Mesodermal cell (in vitro differentiated cells): ENCODE measurements at regions not wholly inside any gene's neighbourhood (a gene's known extent, or its start where the extent isn't known, plus 50 kb on each side); places are given as distances from the start of the nearest gene placed in this dataset.

Source experiments
- H3K27ac ChIP-seq: 2 replicates; pipeline ENCODE4 v1.7.0; 2013; ENCODE audit warnings: mild to moderate bottlenecking, low read depth, low read length, moderate library complexity; ENCODE audit not compliant: severe bottlenecking
- H3K36me3 ChIP-seq: 2 replicates; pipeline ENCODE4 v1.7.1; 2013; ENCODE audit warnings: mild to moderate bottlenecking, low read length, moderate library complexity; ENCODE audit not compliant: control insufficient read depth, insufficient read depth
- H3K4me1 ChIP-seq: one replicate; pipeline ENCODE4 v1.7.1; 2013; ENCODE audit warnings: mild to moderate bottlenecking, low read length; ENCODE audit not compliant: insufficient read depth, control insufficient read depth, poor library complexity, severe bottlenecking
- H3K4me3 ChIP-seq: 2 replicates; pipeline ENCODE4 v1.7.0; 2013; ENCODE audit warnings: low read length, control low read depth, mild to moderate bottlenecking; ENCODE audit not compliant: insufficient read depth, poor library complexity, severe bottlenecking; ENCODE audit errors: extremely low read depth
- H3K9me3 ChIP-seq: 2 replicates; pipeline ENCODE4 v1.7.1; 2013; ENCODE audit warnings: mild to moderate bottlenecking, low read length, moderate library complexity; ENCODE audit not compliant: control insufficient read depth
- WGBS, 2 experiments: methylation state at CpG; one replicate each; pipeline ENCODE4 v1.1.5; 2013; ENCODE audit warnings: missing lambda C conversion rate in 2 of 2; ENCODE audit not compliant: insufficient coverage in 2 of 2; 5-methylcytosine and 5-hydroxymethylcytosine counted together

DNA sequence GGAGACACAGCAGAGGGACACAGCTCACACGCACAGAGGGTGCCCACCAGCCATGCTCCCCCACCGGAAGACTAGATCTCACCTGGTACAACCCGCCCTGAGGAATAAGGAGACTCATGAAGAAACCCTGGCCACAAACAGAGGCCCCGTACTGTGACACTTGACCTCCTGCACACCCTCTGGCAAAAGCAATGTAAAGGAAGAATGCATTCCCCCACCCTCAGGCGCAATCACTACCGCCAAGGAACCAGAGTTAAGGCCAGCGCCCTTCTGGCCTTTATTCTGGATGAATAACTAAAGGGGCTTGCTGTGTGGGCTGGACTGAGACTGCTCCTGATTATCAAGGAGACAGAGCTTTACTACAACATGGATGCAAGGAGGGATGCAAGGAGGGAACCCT is 509.2 kb upstream of the SPHKAP start:
- H3K9me3 ChIP-seq = no peaks in the 10 kb centered on the region
- no peaks in the 10 kb centered on the region for H3K36me3 ChIP-seq
- H3K27ac ChIP-seq = no peak overlapping the region
- H3K4me3 ChIP-seq = no peak overlapping the region
- peaks cover 8% of the 10 kb centered on the region for H3K4me1 ChIP-seq
- 67 to 73% methylated on average over 1 to 2 of the region's 7 CpGs for WGBS, 2 experiments

- H3K27ac ChIP-seq = no peak overlapping the region
- peaks cover 8% of the 10 kb centered on the region for H3K4me1 ChIP-seq
- no peaks in the 10 kb centered on the region for H3K9me3 ChIP-seq
- WGBS, 2 experiments = 21 to 32% methylated on average over 2 to 4 of the region's 7 CpGs
- H3K4me3 ChIP-seq = no peak overlapping the region
- H3K36me3 ChIP-seq = no peaks in the 10 kb centered on the region
Measured at GRCh38 chr2:228689053-228689452, 507.6 kb upstream of the SPHKAP start.

DNA sequence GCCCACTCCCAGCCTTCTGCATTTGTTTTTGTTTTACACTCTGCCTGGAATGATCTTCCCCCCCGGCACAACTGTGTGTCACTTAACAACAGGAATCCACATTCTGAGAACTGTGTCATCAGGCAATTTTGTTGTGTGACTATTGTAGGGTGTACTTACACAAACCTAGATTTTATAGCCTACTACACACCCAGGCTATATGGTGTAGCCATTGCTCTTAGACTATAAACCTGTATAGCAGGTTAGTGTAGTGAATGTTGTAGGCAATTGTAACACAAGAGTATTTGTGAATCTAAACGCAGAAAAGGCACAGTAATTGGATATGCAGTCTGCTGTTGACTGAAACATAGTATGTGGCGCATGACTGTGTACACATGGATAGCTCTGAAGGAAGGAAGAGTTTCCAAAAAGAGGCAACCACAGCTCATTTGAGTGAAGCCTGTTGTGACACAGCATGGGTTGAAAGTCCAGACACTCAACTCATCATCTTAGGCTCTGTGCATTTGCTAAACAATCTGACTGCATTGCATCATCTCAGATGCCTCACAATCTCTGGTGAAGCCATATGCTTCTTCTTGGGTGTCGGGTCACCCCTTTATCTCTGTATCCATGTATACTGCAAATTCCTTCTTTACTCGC is 506.6 kb upstream of the SPHKAP start:
- WGBS, 2 experiments = 93 to 94% methylated on average over 3 to 4 of the region's 5 CpGs
- no peak overlapping the region for H3K4me3 ChIP-seq
- no peaks in the 10 kb centered on the region for H3K36me3 ChIP-seq
- no peaks in the 10 kb centered on the region for H3K9me3 ChIP-seq
- peaks cover 8% of the 10 kb centered on the region for H3K4me1 ChIP-seq
- no peak overlapping the region for H3K27ac ChIP-seq

GRCh38 chr2:228681979-228682378 is 500.5 kb upstream of the SPHKAP start:
- H3K36me3 ChIP-seq = no peaks in the 10 kb centered on the region
- no peaks in the 10 kb centered on the region for H3K9me3 ChIP-seq
- WGBS, 2 experiments = 33 to 70% methylated on average over 1 of the region's 1 CpG
- no peak overlapping the region for H3K4me3 ChIP-seq
- no peak overlapping the region for H3K27ac ChIP-seq
- no peaks in the 10 kb centered on the region for H3K4me1 ChIP-seq

DNA sequence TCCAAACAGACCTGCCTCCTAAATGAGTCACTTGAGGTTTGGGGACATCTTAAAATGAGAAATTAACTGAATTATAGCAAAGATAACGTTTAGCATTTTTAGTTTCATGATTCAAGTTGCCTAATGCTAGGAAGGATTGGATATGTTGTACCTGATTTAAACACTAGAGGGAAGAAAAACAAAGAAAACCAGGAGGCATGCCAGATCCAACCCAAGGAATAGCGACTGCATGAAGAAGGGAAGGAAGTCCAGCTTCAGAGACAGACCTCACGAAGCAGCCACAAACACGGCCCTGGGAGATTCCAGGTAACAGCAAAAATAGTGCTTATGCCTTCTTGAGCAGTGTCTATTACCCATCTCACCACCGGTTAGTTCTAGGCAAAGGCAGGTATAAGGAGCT is 499.9 kb upstream of the SPHKAP start:
- no peaks in the 10 kb centered on the region for H3K36me3 ChIP-seq
- no peaks in the 10 kb centered on the region for H3K9me3 ChIP-seq
- no peak overlapping the region for H3K4me3 ChIP-seq
- WGBS, 2 experiments = 61 to 69% methylated on average over 2 to 4 of the region's 5 CpGs
- no peaks in the 10 kb centered on the region for H3K4me1 ChIP-seq
- no peak overlapping the region for H3K27ac ChIP-seq

- no peaks in the 10 kb centered on the region for H3K9me3 ChIP-seq
- 85 to 92% methylated on average over 3 to 4 of the region's 4 CpGs for WGBS, 2 experiments
- no peak overlapping the region for H3K27ac ChIP-seq
- H3K4me3 ChIP-seq = no peak overlapping the region
- H3K4me1 ChIP-seq = no peaks in the 10 kb centered on the region
- H3K36me3 ChIP-seq = no peaks in the 10 kb centered on the region
Measured at GRCh38 chr2:228678110-228678509, 496.6 kb upstream of the SPHKAP start.

DNA sequence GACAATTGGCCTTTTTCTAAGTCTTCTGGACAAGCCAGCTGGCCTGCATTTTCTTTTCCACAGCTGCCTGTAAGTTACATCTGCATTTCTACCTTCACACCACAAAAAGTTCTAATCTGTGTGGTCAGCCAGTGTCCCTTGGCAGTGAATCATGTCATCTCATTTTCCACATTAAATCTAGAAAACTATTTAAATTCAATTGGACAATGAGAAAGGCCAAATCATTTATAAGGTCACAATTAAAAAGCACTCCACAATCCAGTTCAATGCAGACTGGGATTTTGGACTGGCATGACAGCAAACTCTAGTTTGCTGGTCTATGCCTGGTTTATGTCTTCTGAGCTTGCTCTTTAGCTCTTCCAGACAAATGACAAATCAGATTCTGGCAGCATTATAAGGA is 494.2 kb upstream of the SPHKAP start:
- H3K36me3 ChIP-seq = no peaks in the 10 kb centered on the region
- no peak overlapping the region for H3K4me3 ChIP-seq
- H3K27ac ChIP-seq = no peak overlapping the region
- H3K9me3 ChIP-seq = no peaks in the 10 kb centered on the region
- no peaks in the 10 kb centered on the region for H3K4me1 ChIP-seq

DNA sequence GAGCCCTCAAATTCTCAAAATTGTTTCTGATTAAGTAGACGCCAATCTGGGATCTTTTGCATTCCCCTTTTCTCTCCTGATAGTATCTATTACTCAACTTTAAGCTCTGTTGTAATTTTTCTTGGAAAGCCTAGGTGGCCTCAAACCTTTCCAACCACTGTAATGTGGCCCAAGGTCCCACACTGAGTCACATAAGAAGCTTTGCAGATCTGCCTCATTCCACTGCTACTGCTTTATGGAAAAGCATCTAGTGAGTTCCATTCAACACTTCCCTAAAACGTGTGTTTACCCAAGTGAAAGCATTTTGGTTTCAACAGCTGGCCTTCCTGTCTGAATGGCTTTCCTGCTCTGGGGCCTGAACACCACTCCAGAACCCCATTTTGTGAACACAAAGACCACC is 493.6 kb upstream of the SPHKAP start:
- Histone ChIP-seq H3K4me1 (no peaks in the 10 kb centered on the region), H3K9me3 (no peaks in the 10 kb centered on the region), H3K36me3 (no peaks in the 10 kb centered on the region), H3K27ac (no peak overlapping the region), H3K4me3 (no peak overlapping the region)
- 77 to 100% methylated on average over 2 of the region's 2 CpGs for WGBS, 2 experiments

DNA sequence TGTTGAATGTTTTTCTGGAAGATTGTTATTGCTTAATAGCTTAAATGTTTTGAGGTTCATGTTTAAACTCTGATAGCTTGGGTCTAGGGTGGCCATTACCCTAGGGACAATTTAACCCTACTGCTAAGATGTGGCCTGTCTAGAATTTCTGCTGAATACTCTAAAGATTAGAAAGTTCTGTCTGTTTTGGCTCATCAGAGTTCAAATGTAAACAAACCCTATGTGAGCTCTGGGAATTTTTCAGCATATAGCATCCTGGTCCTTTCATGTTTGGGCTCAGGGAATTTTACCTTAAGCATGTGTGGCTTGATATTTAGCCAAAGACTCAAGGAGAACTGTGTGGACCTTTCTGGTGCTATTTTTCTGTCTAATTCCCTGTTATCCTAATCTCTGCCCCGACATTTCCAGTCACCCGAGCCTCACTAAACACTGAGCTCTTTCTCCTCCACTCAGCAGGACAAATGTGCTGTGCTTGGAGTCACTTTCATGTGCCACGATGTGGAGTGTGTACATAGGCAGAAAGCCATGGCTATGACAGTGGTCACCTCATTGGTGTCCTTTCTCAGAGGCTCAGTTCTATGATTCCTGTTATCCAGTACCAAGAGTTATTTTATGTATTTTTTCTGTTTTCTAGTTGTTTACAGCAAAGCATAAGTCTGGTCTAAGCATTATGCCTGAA is 492.5 kb upstream of the SPHKAP start:
- no peaks in the 10 kb centered on the region for H3K4me1 ChIP-seq
- 60 to 89% methylated on average over 1 to 3 of the region's 3 CpGs for WGBS, 2 experiments
- H3K36me3 ChIP-seq = no peaks in the 10 kb centered on the region
- H3K9me3 ChIP-seq = no peaks in the 10 kb centered on the region
- no peak overlapping the region for H3K27ac ChIP-seq
- H3K4me3 ChIP-seq = no peak overlapping the region

- no peaks in the 10 kb centered on the region for H3K36me3 ChIP-seq
Measured at GRCh38 chr2:228669690-228670089, 488.2 kb upstream of the SPHKAP start.

DNA sequence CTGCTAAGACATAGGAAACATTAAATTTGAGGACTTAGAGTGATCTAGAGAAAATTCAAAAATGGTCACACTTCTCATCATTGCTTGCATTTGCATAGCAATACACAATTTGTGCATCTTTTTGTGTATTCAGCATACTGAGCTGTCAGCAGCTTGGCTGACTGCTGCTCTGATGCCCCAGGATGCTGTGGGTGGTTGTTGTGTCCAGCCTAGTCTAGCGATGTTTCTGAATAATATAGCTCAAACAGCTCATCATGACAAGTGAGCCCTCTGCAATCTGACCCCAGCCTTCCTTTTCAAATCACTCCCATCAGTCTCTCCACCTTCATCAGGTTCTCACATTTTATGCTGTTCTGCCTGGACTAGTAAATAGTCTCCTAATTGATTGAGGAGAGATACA is 483.7 kb upstream of the SPHKAP start:
- Histone ChIP-seq H3K4me1 (peaks cover 2% of the 10 kb centered on the region), H3K4me3 (no peak overlapping the region), H3K27ac (no peak overlapping the region), H3K36me3 (no peaks in the 10 kb centered on the region), H3K9me3 (no peaks in the 10 kb centered on the region)
- WGBS, 2 experiments = no CpG with 5 or more reads among the region's 1 CpG

More at GRCh38 chr2:228669690-228670089, 488.2 kb upstream of the SPHKAP start:
- Histone ChIP-seq H3K4me3 (no peak overlapping the region), H3K9me3 (no peaks in the 10 kb centered on the region), H3K27ac (no peak overlapping the region), H3K4me1 (peaks cover 2% of the 10 kb centered on the region)
- WGBS, 2 experiments = 71 to 84% methylated on average over 1 to 2 of the region's 3 CpGs
